Immature natural killer cell (primary cell): ENCODE measurements at regions not wholly inside any gene's neighbourhood (a gene's known extent, or its start where the extent isn't known, plus 50 kb on each side); places are given as distances from the start of the nearest gene placed in this dataset.

Experiments used
- DNase-seq, 3 donors: peaks; one replicate each; pipeline ENCODE4 v3.0.0; 2022; ENCODE audit warnings: mixed read lengths in 1 of 3
- H3K27ac Mint-ChIP-seq, 6 donors: one replicate each; pipeline ENCODE4 v1.8.0; 2020; ENCODE audit warnings: mixed read lengths in 6 of 6, mild to moderate bottlenecking in 5 of 6, inconsistent platforms in 4 of 6, moderate library complexity in 3 of 6
- H3K27me3 Mint-ChIP-seq, 3 donors: one replicate each; pipeline ENCODE4 v1.8.0; 2020 to 2021; ENCODE audit warnings: low read depth in 3 of 3, mild to moderate bottlenecking in 3 of 3, mixed read lengths in 3 of 3, moderate library complexity in 3 of 3, inconsistent platforms in 1 of 3
- H3K36me3 Mint-ChIP-seq, 3 donors: one replicate each; pipeline ENCODE4 v1.8.0; 2020; ENCODE audit warnings: mixed read lengths in 3 of 3, inconsistent platforms in 2 of 3, mild to moderate bottlenecking in 2 of 3
- H3K4me1 Mint-ChIP-seq, 2 donors: one replicate each; pipeline ENCODE4 v1.8.0; 2020; ENCODE audit warnings: inconsistent platforms in 2 of 2, mild to moderate bottlenecking in 2 of 2, mixed read lengths in 2 of 2, moderate library complexity in 1 of 2
- H3K4me3 Mint-ChIP-seq, 5 donors: one replicate each; pipeline ENCODE4 v1.8.0; 2020; ENCODE audit warnings: mild to moderate bottlenecking in 5 of 5, mixed read lengths in 5 of 5, inconsistent platforms in 3 of 5, moderate library complexity in 3 of 5
- H3K9me3 Mint-ChIP-seq, 6 donors: one replicate each; pipeline ENCODE4 v1.8.0; 2020; ENCODE audit warnings: mild to moderate bottlenecking in 6 of 6, mixed read lengths in 6 of 6, inconsistent platforms in 4 of 6, moderate library complexity in 3 of 6

DNA sequence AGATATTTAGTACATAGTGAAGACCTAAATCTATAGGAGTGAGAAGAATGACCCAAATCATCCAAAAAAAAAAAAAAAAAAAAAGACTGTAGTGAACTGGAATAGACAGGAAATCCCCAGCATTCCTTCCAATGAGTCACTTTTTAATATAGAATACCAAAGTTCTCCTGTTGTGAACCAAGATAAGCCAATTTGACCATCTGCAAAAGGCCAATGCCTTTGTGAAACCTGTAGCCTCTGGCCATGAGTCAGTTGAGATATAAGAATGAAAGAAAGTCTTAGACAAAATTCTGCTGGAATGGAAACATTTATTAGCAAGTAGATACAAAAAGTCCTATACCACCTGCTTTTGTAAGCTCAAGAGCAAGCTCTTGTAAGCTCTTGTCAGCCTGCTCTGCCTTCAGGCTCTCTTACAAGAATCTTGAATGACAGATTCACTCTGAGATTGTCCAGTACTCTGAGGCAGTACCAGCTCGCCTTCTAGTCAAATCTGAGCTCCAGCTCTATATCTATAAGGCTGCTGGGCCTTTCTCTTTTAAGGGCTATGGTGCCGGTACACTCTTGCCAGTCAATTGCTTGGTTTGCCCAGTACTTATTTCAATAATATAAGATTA, 243.0 kb upstream of the TMTC1 start:
- peaks cover 0 to 6% (median 3%) of the 10 kb centered on the region in 6 donors for H3K9me3 Mint-ChIP-seq
- H3K4me1 Mint-ChIP-seq = no peaks in the 10 kb centered on the region
- no peak overlapping the region for H3K27ac Mint-ChIP-seq
- no peak overlapping the region for H3K4me3 Mint-ChIP-seq
- H3K36me3 Mint-ChIP-seq = no peaks in the 10 kb centered on the region
- no peak for DNase-seq
- H3K27me3 Mint-ChIP-seq = peaks cover 0 to 2% (median 1%) of the 10 kb centered on the region in 3 donors

DNA sequence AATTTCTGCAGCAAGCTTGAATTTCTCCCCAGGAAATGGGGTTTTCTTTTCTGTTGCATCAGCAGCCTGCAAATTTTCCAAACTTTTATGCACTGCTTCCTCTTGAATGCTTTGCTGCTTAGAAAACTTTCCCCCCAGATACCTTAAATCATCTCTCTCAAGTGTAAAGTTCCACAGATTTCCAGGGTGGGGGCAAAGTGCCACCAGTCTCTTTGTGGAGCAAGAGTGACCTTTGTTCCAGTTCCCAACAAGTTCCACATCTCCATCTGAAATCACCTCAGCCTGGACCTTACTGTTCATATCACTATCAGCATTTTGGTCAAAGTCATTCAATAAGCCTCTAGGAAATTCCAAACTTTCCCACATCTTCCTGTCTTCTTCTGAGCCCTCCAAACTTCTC, 241.6 kb upstream of the TMTC1 start:
- Mint-ChIP-seq H3K4me3 (no peak overlapping the region), H3K36me3 (no peaks in the 10 kb centered on the region), H3K27me3 (peaks cover 0 to 2% (median under 1%) of the 10 kb centered on the region in 3 donors), H3K9me3 (peaks cover 0 to 6% (median under 1%) of the 10 kb centered on the region in 6 donors), H3K27ac (no peak overlapping the region), H3K4me1 (no peaks in the 10 kb centered on the region)
- no peak for DNase-seq

DNA sequence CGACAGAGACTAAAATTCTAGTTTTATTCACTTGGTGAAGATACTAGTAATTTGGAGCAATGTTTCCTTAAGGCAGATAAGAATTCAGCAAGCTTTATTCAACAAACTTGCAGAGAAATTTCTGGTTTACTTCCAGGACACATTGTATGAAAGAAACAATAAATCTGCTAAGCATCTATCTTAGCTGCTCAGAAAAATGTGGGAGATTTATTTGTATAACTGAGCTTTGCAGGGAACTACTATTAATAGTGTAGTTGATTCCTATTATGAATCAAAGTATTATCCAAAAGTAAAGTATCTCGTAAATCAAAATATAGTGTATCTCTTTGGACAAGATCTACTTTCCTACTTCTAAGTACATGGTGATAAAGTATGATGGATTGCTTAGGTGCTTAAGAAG, 239.4 kb upstream of the TMTC1 start:
- H3K4me1 Mint-ChIP-seq = no peaks in the 10 kb centered on the region
- DNase-seq = no peak
- H3K27me3 Mint-ChIP-seq = peaks cover 0 to 2% (median 2%) of the 10 kb centered on the region in 3 donors
- no peak overlapping the region for H3K4me3 Mint-ChIP-seq
- H3K9me3 Mint-ChIP-seq = peaks cover 0 to 6% (median under 1%) of the 10 kb centered on the region in 6 donors
- H3K27ac Mint-ChIP-seq = no peak overlapping the region
- no peaks in the 10 kb centered on the region for H3K36me3 Mint-ChIP-seq

DNA sequence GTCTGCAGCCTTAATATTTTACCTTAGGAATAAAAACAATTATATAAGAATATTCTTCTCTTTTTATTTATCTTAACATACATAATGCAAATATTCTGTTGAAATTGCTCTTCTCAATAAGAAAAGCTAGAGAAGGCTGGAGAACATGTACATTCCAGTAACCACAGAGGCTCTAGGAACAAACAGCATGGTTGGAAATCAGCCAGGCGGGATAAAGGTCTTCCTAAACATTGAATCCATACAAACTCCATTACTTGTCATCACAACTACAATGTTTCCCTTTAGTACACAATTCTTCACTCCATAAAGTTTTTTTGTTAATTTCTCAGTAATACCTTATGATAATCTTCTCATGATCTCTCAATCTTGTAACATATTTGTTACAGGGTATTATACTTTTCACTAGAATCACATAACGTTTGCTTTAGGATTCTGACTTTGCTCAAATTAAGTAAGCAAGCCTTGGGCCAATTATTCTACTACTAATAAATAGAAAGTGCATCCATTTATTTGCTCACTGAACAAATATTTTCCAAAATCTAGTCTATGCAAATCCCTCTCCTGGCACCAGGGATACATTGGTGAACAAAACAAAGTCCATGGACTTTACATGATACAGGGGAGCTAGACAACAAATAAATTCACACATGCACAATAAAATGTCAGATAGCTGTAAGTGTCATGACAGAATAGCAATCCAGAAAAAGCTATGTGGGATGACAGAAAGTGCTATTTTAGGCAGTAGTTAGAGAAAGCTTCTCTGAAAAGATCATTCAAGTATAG, 237.5 kb upstream of the TMTC1 start:
- Mint-ChIP-seq H3K27ac (no peak overlapping the region), H3K27me3 (peaks cover 0 to 2% (median 2%) of the 10 kb centered on the region in 3 donors)

DNA sequence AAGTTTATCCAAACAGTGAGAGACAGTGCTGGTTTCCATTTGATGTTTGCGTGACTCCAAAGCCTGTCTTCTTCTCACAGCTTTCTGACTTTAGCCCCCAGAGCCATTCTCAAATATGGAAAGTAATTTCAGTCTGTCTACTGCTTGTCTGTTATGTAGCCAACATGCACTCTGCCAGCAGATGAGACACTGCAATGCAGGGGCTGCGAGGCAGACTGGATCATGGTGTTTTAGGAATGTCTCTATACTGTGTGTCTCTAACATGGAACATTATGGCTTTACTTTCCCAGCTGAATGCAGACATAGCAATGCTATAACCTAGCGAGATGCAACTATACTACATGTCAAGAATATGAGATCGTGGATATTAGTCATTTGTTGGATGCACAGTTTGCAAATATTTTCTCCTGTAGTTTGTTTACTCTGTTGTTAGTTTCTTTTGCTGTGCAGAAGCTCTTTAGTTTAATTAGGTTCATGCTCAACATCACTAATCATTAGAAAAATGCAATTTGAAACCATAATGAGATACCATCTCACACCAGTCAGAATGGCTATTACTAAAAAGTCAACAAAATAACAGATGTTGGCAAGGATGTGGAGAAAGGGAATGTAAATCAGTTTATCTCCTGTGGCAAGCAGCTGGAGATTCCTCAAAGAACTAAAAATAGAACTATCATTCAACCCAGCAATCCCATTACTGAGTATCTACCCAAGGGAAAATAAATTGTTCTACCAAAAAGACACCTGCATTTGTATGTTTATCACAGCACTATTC, 235.8 kb upstream of the TMTC1 start:
- Mint-ChIP-seq H3K4me3 (no peak overlapping the region), H3K4me1 (no peaks in the 10 kb centered on the region), H3K27me3 (peaks cover 0 to 2% (median 2%) of the 10 kb centered on the region in 3 donors), H3K36me3 (no peaks in the 10 kb centered on the region), H3K27ac (no peak overlapping the region), H3K9me3 (peaks cover 0 to 2% (median 0%) of the 10 kb centered on the region in 6 donors)
- no peak for DNase-seq

More for the DNA sequence above, 237.5 kb upstream of the TMTC1 start:
- Mint-ChIP-seq H3K9me3 (peaks cover 0 to 6% (median under 1%) of the 10 kb centered on the region in 6 donors), H3K4me3 (no peak overlapping the region), H3K36me3 (no peaks in the 10 kb centered on the region), H3K4me1 (no peaks in the 10 kb centered on the region)
- DNase-seq = no peak

DNA sequence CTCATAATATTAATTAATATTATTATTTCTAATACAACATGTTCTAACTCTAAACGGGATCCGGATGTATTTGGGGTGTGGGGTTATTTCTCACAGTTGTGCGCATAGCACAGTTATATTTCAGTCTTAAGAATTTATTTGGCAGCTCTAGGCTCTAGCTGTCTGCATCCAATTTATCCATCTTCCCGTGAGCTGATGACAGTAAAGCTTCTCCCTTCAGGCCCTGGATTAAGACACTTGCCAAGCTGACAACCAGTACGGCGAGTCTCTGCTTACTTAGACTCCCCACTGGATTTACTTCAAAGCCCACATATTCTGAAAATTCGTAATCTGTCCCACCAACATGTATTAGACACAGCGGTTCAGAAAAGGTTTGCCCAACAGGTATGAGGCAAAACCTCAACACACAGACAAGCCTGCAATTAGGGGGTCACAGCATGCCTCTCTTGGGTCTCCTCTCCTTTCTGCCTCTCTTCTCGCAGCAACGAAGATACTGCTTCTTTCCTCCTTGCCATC, 232.9 kb upstream of the TMTC1 start:
- H3K4me1 Mint-ChIP-seq = no peaks in the 10 kb centered on the region
- peaks cover 0 to 3% (median 2%) of the 10 kb centered on the region in 3 donors for H3K27me3 Mint-ChIP-seq
- no peak overlapping the region for H3K27ac Mint-ChIP-seq
- peaks cover 0 to 2% (median 0%) of the 10 kb centered on the region in 6 donors for H3K9me3 Mint-ChIP-seq
- no peak overlapping the region for H3K4me3 Mint-ChIP-seq
- no peaks in the 10 kb centered on the region for H3K36me3 Mint-ChIP-seq
- no peak for DNase-seq

DNA sequence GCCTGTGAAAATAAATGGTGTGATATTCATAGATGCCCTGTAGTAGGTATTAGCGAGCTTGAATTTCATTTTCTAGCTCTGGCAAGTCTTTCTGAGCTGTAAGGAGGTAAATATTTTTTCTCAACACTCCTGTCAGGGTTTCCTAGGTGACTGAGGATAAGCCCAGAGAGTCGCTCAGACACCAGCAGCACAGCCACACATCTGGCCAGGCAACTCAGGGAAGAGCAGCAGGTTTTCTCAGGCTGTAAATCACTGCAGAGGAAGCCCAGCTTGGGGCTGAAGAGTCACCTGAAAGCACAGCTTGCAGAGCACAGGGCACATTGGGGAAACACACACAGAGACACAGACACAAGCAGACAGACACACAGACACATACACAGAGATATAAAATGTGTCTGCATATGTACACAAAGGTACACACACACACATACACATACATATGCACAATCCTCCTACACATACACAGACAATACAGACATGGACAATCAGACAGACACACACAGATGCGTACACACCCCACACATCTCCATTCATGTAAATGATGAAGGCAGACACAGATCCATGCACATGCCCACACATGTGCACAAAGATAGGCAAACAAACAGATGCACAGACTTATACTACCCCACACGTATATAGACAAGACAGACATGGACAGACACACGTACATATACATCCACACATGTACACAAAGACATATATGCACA, 232.0 kb upstream of the TMTC1 start:
- H3K4me1 Mint-ChIP-seq = no peaks in the 10 kb centered on the region
- no peak overlapping the region for H3K27ac Mint-ChIP-seq
- no peak overlapping the region for H3K4me3 Mint-ChIP-seq
- H3K27me3 Mint-ChIP-seq = peaks cover 0 to 3% (median 2%) of the 10 kb centered on the region in 3 donors
- no peaks in the 10 kb centered on the region for H3K36me3 Mint-ChIP-seq
- no peak for DNase-seq
- H3K9me3 Mint-ChIP-seq = peaks cover 0 to 2% (median 0%) of the 10 kb centered on the region in 6 donors

DNA sequence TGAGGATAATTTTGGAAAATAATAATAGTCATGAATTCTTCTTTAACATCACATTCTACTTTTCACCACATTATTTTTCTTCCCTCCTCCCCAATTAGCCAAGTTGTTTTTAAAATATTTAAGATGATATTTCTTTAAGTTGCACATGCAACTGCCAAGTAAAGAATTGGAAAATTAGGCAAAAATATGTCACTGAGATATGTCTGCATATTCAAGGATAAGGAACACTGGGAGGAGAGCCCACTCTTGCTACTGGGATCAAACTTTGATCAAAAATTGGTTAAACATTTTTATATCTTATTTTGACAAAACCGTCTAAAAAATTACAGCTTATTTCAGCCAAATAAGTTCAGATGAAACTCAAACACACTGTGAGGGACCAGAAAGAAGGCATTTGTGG, 231.2 kb upstream of the TMTC1 start:
- Mint-ChIP-seq H3K4me3 (no peak overlapping the region), H3K27me3 (peaks cover 0 to 3% (median 0%) of the 10 kb centered on the region in 3 donors), H3K27ac (no peak overlapping the region), H3K36me3 (no peaks in the 10 kb centered on the region), H3K9me3 (peaks cover 0 to 2% (median 0%) of the 10 kb centered on the region in 6 donors), H3K4me1 (no peaks in the 10 kb centered on the region)
- no peak for DNase-seq

DNA sequence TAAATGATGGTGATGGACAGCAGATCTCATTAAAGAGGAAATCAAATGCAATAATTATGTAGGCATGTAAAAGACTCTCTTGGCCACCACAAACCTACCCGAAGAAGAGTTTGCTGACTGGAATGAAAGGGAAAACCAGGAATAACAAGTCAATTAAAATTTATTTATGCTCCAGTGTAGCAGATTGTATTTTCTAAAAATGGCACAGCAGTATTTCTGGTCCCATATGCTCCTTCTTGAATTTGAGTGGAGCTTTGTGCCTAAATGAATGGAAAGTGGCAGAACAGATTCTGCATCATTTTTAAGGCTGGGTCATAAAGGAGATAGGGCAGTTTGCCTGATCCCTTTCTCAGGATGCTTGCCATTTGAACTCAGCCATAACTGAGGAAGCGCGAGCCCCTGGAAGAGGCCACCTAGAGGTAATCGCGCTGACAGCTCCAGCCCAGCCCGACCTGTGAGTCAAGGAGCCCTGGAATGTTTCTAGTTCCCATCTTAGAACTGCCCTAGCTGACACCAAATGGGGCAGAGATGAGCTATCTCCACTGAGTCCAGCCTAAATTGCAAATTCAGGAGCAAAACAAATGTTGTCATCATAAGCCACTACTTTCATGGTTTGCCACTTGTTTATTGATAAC, 229.2 kb upstream of the TMTC1 start:
- Mint-ChIP-seq H3K9me3 (peaks cover 0 to 4% (median 0%) of the 10 kb centered on the region in 6 donors), H3K4me1 (no peaks in the 10 kb centered on the region), H3K27me3 (peaks cover 0 to 3% (median 2%) of the 10 kb centered on the region in 3 donors), H3K4me3 (no peak overlapping the region), H3K36me3 (no peaks in the 10 kb centered on the region), H3K27ac (no peak overlapping the region)
- no peak for DNase-seq

DNA sequence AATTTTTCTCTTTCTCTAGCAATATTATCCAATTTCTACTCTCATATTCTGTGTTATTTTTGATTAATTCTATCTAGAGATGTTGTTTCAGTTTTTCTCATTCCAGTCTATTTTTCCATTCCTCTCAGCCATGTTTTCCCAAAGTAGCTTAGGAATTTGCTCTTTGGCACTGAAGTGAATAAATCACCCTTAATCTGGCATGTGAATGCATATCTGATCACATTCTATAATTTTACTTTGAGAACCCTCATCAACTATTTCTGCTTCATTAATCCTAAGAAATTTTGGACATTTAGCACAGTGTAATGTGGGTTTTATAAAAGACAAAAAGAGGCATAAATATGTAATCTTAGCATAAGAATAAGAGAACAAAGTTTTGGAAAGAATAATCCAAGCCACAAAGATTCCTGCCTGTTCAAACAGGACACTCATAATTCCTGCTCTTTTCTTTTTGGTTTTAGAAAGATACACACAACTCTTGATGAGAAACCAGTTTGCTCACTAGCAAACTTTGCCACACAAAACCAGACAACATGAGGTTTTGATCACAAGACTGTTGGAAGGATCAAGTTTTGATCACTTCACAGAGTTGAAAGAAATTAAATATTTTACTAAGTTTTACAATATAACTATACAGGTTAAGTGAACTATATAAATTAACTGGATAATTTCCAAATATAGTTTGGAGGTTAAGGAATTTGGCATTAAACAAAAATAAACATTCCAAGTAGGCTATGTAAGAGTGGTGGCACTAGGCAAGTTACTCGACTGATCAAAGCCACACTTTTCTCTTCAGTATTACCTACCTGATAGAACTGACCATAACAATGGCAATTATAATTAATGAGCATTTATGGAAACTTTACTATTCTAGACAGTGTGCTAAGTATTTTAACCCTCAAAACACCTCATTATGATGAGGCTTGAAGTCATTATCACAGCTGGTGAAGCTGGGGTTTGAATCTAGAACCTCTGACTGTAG, 226.6 kb upstream of the TMTC1 start:
- no peaks in the 10 kb centered on the region for H3K36me3 Mint-ChIP-seq
- peaks cover 0 to 5% (median 2%) of the 10 kb centered on the region in 3 donors for H3K27me3 Mint-ChIP-seq
- H3K4me3 Mint-ChIP-seq = no peak overlapping the region
- no peak for DNase-seq
- peaks cover 0 to 5% (median 0%) of the 10 kb centered on the region in 6 donors for H3K9me3 Mint-ChIP-seq
- H3K27ac Mint-ChIP-seq = no peak overlapping the region
- H3K4me1 Mint-ChIP-seq = no peaks in the 10 kb centered on the region

DNA sequence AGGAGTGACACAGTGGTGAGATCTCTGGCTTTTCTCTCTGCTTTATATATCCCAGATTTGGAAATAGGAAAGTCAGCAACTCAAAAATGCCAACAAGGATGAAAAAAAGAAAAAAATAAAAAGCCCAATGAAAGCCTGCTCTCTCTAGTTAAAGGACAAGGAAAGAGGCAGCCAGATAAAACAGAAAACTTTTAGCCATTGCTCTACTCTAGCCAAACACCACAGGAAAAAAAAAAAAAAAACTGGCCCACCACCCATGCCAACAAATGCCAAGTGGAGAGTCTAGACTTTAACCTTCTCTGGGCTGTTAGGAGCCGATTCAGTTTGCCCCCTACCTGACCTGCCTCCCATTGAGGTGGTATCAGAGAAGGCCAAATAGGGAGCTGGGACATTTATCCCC, 222.3 kb upstream of the TMTC1 start:
- no peaks in the 10 kb centered on the region for H3K4me1 Mint-ChIP-seq

DNA sequence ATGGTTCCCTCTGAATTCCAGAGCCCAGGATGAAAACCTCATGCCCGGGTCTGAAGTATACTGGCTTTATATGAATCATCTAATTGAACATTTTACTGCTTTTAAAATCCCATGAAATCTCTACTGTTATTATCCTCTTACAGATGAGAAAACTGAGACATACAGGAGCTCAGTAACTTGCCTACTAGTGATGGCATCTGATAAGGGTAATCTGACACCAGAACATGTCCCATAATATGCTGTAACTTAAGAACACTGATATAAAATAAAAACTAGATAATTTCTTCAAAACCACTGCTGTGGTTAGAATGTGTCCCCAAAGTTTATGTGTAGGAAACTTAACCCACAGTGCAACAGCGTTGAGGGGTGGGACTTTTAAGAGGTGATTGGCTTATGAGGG, 219.6 kb upstream of the TMTC1 start:
- peaks cover 0 to 2% (median 0%) of the 10 kb centered on the region in 3 donors for H3K27me3 Mint-ChIP-seq
- H3K9me3 Mint-ChIP-seq = peaks cover 0 to 7% (median 4%) of the 10 kb centered on the region in 6 donors
- H3K36me3 Mint-ChIP-seq = no peaks in the 10 kb centered on the region

More for the DNA sequence above, 222.3 kb upstream of the TMTC1 start:
- Mint-ChIP-seq H3K36me3 (no peaks in the 10 kb centered on the region), H3K4me3 (no peak overlapping the region), H3K27me3 (peaks cover 0 to 2% (median 2%) of the 10 kb centered on the region in 3 donors), H3K27ac (no peak overlapping the region), H3K9me3 (peaks cover 0 to 6% (median 1%) of the 10 kb centered on the region in 6 donors)
- DNase-seq = no peak

More for the DNA sequence above, 219.6 kb upstream of the TMTC1 start:
- Mint-ChIP-seq H3K4me3 (no peak overlapping the region), H3K4me1 (no peaks in the 10 kb centered on the region), H3K27ac (no peak overlapping the region)
- DNase-seq = no peak
